ENCODE measurements at regions not wholly inside any gene's neighbourhood (a gene's known extent, or its start where the extent isn't known, plus 50 kb on each side); places are given as distances from the start of the nearest gene placed in this dataset.

GRCh38 chr13:103965506-103966243 is 899.5 kb upstream of the SLC10A2 start:
- no peaks in the 10 kb centered on the region for H3K36me3 ChIP-seq (replicated peaks; ENCODE audit: low read depth, low read length)
- H2AFZ ChIP-seq (ENCODE audit: low read depth, low read length), result no peak overlapping the region
- H3K9me3 ChIP-seq (ENCODE audit: insufficient read depth, low read length), result no peaks in the 10 kb centered on the region
- no peaks in the 10 kb centered on the region for H3K4me1 ChIP-seq (ENCODE audit: low read length)
- H3K4me3 ChIP-seq (ENCODE audit: low read length), result no peak overlapping the region
- no peaks in the 10 kb centered on the region for H3K79me2 ChIP-seq (ENCODE audit: low read length)
- H3K27me3 ChIP-seq (ENCODE audit: low read depth, low read length), result no peaks in the 10 kb centered on the region
- no peaks in the 10 kb centered on the region for H4K20me1 ChIP-seq (ENCODE audit: insufficient read depth, low read length)
- H3K4me2 ChIP-seq (ENCODE audit: low read length), result no peak overlapping the region
- TF ChIP-seq CTCF (IDR thresholded peaks at IDR 0.05; ENCODE audit: low read depth, low read length) (no peak), EZH2phosphoT487 (IDR thresholded peaks at IDR 0.05; ENCODE audit: low read depth) (no peak)
- H3K9ac ChIP-seq (ENCODE audit: low read length), result no peak overlapping the region
- no peak overlapping the region for H3K27ac ChIP-seq (ENCODE audit: low read length)

GRCh38 chr13:103961784-103962183 is 895.6 kb upstream of the SLC10A2 start:
- no peak overlapping the region for H3K4me2 ChIP-seq (ENCODE audit: low read length)
- no peaks in the 10 kb centered on the region for H4K20me1 ChIP-seq (ENCODE audit: insufficient read depth, low read length)
- no peaks in the 10 kb centered on the region for H3K79me2 ChIP-seq (ENCODE audit: low read length)
- no peaks in the 10 kb centered on the region for H3K27me3 ChIP-seq (ENCODE audit: low read depth, low read length)
- H3K4me1 ChIP-seq (ENCODE audit: low read length), result no peaks in the 10 kb centered on the region
- H3K36me3 ChIP-seq (replicated peaks; ENCODE audit: low read depth, low read length), result no peaks in the 10 kb centered on the region
- no peak overlapping the region for H3K9ac ChIP-seq (ENCODE audit: low read length)
- no peak overlapping the region for H3K4me3 ChIP-seq (ENCODE audit: low read length)
- H3K27ac ChIP-seq (ENCODE audit: low read length), result no peak overlapping the region
- no peaks in the 10 kb centered on the region for H3K9me3 ChIP-seq (ENCODE audit: insufficient read depth, low read length)
- TF ChIP-seq CTCF (IDR thresholded peaks at IDR 0.05; ENCODE audit: low read depth, low read length) (no peak), EZH2phosphoT487 (IDR thresholded peaks at IDR 0.05; ENCODE audit: low read depth) (no peak)
- no peak overlapping the region for H2AFZ ChIP-seq (ENCODE audit: low read depth, low read length)

GRCh38 chr13:103961129-103961528 is 894.9 kb upstream of the SLC10A2 start:
- Histone ChIP-seq H3K36me3 (replicated peaks; ENCODE audit: low read depth, low read length) (no peaks in the 10 kb centered on the region), H4K20me1 (ENCODE audit: insufficient read depth, low read length) (no peaks in the 10 kb centered on the region), H3K4me3 (ENCODE audit: low read length) (no peak overlapping the region), H3K9me3 (ENCODE audit: insufficient read depth, low read length) (no peaks in the 10 kb centered on the region), H3K4me2 (ENCODE audit: low read length) (no peak overlapping the region), H3K27ac (ENCODE audit: low read length) (no peak overlapping the region), H2AFZ (ENCODE audit: low read depth, low read length) (no peak overlapping the region), H3K4me1 (ENCODE audit: low read length) (no peaks in the 10 kb centered on the region), H3K27me3 (ENCODE audit: low read depth, low read length) (no peaks in the 10 kb centered on the region), H3K79me2 (ENCODE audit: low read length) (no peaks in the 10 kb centered on the region), H3K9ac (ENCODE audit: low read length) (no peak overlapping the region)
- TF ChIP-seq CTCF (IDR thresholded peaks at IDR 0.05; ENCODE audit: low read depth, low read length) (no peak), EZH2phosphoT487 (IDR thresholded peaks at IDR 0.05; ENCODE audit: low read depth) (no peak)

DNA sequence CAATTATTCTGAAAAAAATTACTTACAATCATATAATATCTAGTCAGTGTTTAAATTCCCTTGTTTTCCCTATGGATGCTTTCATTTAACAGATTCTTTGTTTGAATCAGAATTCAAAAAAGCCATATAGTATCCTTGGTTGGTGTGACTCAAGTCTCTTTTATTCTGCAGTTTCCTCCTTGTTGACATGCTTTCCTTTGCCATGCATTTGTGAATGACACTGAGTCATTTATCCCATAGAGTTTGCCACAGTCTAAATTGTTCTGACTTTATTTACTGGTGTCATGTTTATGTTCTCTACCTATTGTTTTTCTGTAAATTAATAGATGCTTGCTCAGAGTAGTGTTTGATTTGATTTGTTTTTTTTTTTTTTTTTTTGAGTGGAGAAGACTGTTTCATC is 893.8 kb upstream of the SLC10A2 start:
- H3K9ac ChIP-seq (ENCODE audit: low read length), result no peak overlapping the region
- H3K9me3 ChIP-seq (ENCODE audit: insufficient read depth, low read length), result no peaks in the 10 kb centered on the region
- H3K27me3 ChIP-seq (ENCODE audit: low read depth, low read length), result no peaks in the 10 kb centered on the region
- no peaks in the 10 kb centered on the region for H3K4me1 ChIP-seq (ENCODE audit: low read length)
- TF ChIP-seq CTCF (IDR thresholded peaks at IDR 0.05; ENCODE audit: low read depth, low read length), result no peak
- no peak for TF ChIP-seq EZH2phosphoT487 (IDR thresholded peaks at IDR 0.05; ENCODE audit: low read depth)
- no peak overlapping the region for H2AFZ ChIP-seq (ENCODE audit: low read depth, low read length)
- no peaks in the 10 kb centered on the region for H3K79me2 ChIP-seq (ENCODE audit: low read length)
- no peak overlapping the region for H3K4me2 ChIP-seq (ENCODE audit: low read length)
- no peaks in the 10 kb centered on the region for H4K20me1 ChIP-seq (ENCODE audit: insufficient read depth, low read length)
- H3K27ac ChIP-seq (ENCODE audit: low read length), result no peak overlapping the region
- H3K36me3 ChIP-seq (replicated peaks; ENCODE audit: low read depth, low read length), result no peaks in the 10 kb centered on the region
- no peak overlapping the region for H3K4me3 ChIP-seq (ENCODE audit: low read length)

Data from OCI-LY3 (cell line).